ENCODE measurements at regions not wholly inside any gene's neighbourhood (a gene's known extent, or its start where the extent isn't known, plus 50 kb on each side); places are given as distances from the start of the nearest gene placed in this dataset.

DNA sequence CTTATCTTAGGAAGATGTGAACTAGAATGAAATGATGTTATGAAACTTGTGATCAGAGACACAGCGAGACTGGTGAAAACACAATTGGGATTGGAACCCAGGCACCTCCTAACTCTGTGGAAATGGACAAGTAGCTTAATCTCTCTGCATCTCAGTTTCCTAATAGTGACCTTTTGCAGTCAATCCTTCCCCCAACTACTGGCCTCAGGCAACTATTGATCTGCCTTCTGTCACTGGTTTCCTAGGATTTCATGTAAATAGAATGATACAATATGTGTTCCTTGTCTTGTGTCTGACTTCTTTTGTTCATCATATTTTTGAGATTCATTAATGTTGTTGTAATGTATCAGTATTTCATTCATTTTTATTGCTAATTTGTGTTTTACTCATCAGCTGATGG is 341.7 kb downstream of the REEP3 start:
- no peak overlapping the region for H3K4me3 ChIP-seq (ENCODE audit: insufficient read length, low read depth)
- H3K27me3 ChIP-seq (ENCODE audit: insufficient read depth, insufficient read length): no peaks in the 10 kb centered on the region
- no peaks in the 10 kb centered on the region for H3K36me3 ChIP-seq (ENCODE audit: insufficient read depth, insufficient read length, low read length)
- peaks cover 9% of the 10 kb centered on the region for H3K9me3 ChIP-seq (ENCODE audit: insufficient read depth, low read length)
- TF ChIP-seq ZNF274 (IDR thresholded peaks at IDR 0.05; ENCODE audit: low read depth, low read length): no peak
- no peak for TF ChIP-seq SUZ12 (IDR thresholded peaks at IDR 0.05; ENCODE audit: extremely low read depth, insufficient read depth, insufficient read length)
- no peak for TF ChIP-seq YY1 (IDR thresholded peaks at IDR 0.05; ENCODE audit: insufficient read depth, insufficient read length)
- H3K9ac ChIP-seq (ENCODE audit: insufficient read length, low read depth): no peak overlapping the region
- H3K4me1 ChIP-seq (ENCODE audit: insufficient read depth, insufficient read length): peaks cover 5% of the 10 kb centered on the region
- no peak for DNase-seq (ENCODE audit: low read depth, low spot score)

- Histone ChIP-seq H3K9me3 (ENCODE audit: insufficient read depth, low read length) (no peaks in the 10 kb centered on the region), H3K27me3 (ENCODE audit: insufficient read depth, insufficient read length) (no peaks in the 10 kb centered on the region), H3K4me1 (ENCODE audit: insufficient read depth, insufficient read length) (peaks cover 5% of the 10 kb centered on the region), H3K4me3 (ENCODE audit: insufficient read length, low read depth) (no peak overlapping the region), H3K9ac (ENCODE audit: insufficient read length, low read depth) (no peak overlapping the region), H3K36me3 (ENCODE audit: insufficient read depth, insufficient read length, low read length) (no peaks in the 10 kb centered on the region)
- DNase-seq (ENCODE audit: low read depth, low spot score): no peak
- TF ChIP-seq SUZ12 (IDR thresholded peaks at IDR 0.05; ENCODE audit: extremely low read depth, insufficient read depth, insufficient read length): no peak
- no peak for TF ChIP-seq ZNF274 (IDR thresholded peaks at IDR 0.05; ENCODE audit: low read depth, low read length)
- TF ChIP-seq YY1 (IDR thresholded peaks at IDR 0.05; ENCODE audit: insufficient read depth, insufficient read length): no peak
These were observed 344.0 kb downstream of the REEP3 start for GRCh38 chr10:63865210-63865609.

GRCh38 chr10:63866075-63866746 is 345.0 kb downstream of the REEP3 start:
- no peak overlapping the region for H3K9ac ChIP-seq (ENCODE audit: insufficient read length, low read depth)
- H3K4me1 ChIP-seq (ENCODE audit: insufficient read depth, insufficient read length): peaks cover 5% of the 10 kb centered on the region
- H3K36me3 ChIP-seq (ENCODE audit: insufficient read depth, insufficient read length, low read length): no peaks in the 10 kb centered on the region
- no peak overlapping the region for H3K4me3 ChIP-seq (ENCODE audit: insufficient read length, low read depth)
- no peaks in the 10 kb centered on the region for H3K9me3 ChIP-seq (ENCODE audit: insufficient read depth, low read length)
- TF ChIP-seq ZNF274 (IDR thresholded peaks at IDR 0.05; ENCODE audit: low read depth, low read length) (no peak), YY1 (IDR thresholded peaks at IDR 0.05; ENCODE audit: insufficient read depth, insufficient read length) (no peak), SUZ12 (IDR thresholded peaks at IDR 0.05; ENCODE audit: extremely low read depth, insufficient read depth, insufficient read length) (no peak)
- no peaks in the 10 kb centered on the region for H3K27me3 ChIP-seq (ENCODE audit: insufficient read depth, insufficient read length)
- DNase-seq (ENCODE audit: low read depth, low spot score): peak; percentile 56

DNA sequence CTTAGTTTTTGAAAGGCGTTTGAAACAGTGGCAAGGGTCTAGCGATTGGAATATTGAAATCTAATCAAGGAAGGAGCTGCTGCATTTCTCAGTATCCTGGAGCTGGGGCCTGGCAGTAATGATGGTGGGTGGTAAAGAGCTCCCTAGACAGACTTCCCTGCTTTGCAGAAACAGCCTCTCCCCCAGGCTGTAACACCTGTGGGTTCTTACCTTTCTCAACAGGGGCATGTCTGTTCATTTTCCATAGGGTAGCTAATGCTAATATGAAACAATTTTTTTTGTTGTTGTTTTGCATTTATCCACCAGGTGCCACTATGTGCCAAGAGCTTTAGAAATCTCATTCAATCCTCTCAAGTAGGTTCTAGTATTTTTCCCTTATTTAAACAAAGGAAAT is 345.5 kb downstream of the REEP3 start:
- Histone ChIP-seq H3K27me3 (ENCODE audit: insufficient read depth, insufficient read length) (no peaks in the 10 kb centered on the region), H3K9ac (ENCODE audit: insufficient read length, low read depth) (no peak overlapping the region), H3K9me3 (ENCODE audit: insufficient read depth, low read length) (no peaks in the 10 kb centered on the region), H3K36me3 (ENCODE audit: insufficient read depth, insufficient read length, low read length) (no peaks in the 10 kb centered on the region), H3K4me1 (ENCODE audit: insufficient read depth, insufficient read length) (peaks cover 5% of the 10 kb centered on the region), H3K4me3 (ENCODE audit: insufficient read length, low read depth) (no peak overlapping the region)
- TF ChIP-seq ZNF274 (IDR thresholded peaks at IDR 0.05; ENCODE audit: low read depth, low read length): no peak
- no peak for TF ChIP-seq YY1 (IDR thresholded peaks at IDR 0.05; ENCODE audit: insufficient read depth, insufficient read length)
- no peak for TF ChIP-seq SUZ12 (IDR thresholded peaks at IDR 0.05; ENCODE audit: extremely low read depth, insufficient read depth, insufficient read length)
- DNase-seq (ENCODE audit: low read depth, low spot score): no peak

GRCh38 chr10:63878428-63878827 is 357.2 kb downstream of the REEP3 start:
- TF ChIP-seq SUZ12 (IDR thresholded peaks at IDR 0.05; ENCODE audit: extremely low read depth, insufficient read depth, insufficient read length) (no peak), ZNF274 (IDR thresholded peaks at IDR 0.05; ENCODE audit: low read depth, low read length) (no peak), YY1 (IDR thresholded peaks at IDR 0.05; ENCODE audit: insufficient read depth, insufficient read length) (no peak)
- DNase-seq (ENCODE audit: low read depth, low spot score): no peak
- no peaks in the 10 kb centered on the region for H3K27me3 ChIP-seq (ENCODE audit: insufficient read depth, insufficient read length)
- no peak overlapping the region for H3K4me3 ChIP-seq (ENCODE audit: insufficient read length, low read depth)
- H3K36me3 ChIP-seq (ENCODE audit: insufficient read depth, insufficient read length, low read length): no peaks in the 10 kb centered on the region
- no peaks in the 10 kb centered on the region for H3K9me3 ChIP-seq (ENCODE audit: insufficient read depth, low read length)
- H3K9ac ChIP-seq (ENCODE audit: insufficient read length, low read depth): no peak overlapping the region
- H3K4me1 ChIP-seq (ENCODE audit: insufficient read depth, insufficient read length): no peaks in the 10 kb centered on the region

GRCh38 chr10:63883861-63884260 is 362.7 kb downstream of the REEP3 start:
- H3K4me3 ChIP-seq (ENCODE audit: insufficient read length, low read depth): no peak overlapping the region
- no peak for DNase-seq (ENCODE audit: low read depth, low spot score)
- no peak for TF ChIP-seq ZNF274 (IDR thresholded peaks at IDR 0.05; ENCODE audit: low read depth, low read length)
- TF ChIP-seq SUZ12 (IDR thresholded peaks at IDR 0.05; ENCODE audit: extremely low read depth, insufficient read depth, insufficient read length): no peak
- no peak for TF ChIP-seq YY1 (IDR thresholded peaks at IDR 0.05; ENCODE audit: insufficient read depth, insufficient read length)
- H3K36me3 ChIP-seq (ENCODE audit: insufficient read depth, insufficient read length, low read length): no peaks in the 10 kb centered on the region
- H3K9ac ChIP-seq (ENCODE audit: insufficient read length, low read depth): no peak overlapping the region
- no peaks in the 10 kb centered on the region for H3K27me3 ChIP-seq (ENCODE audit: insufficient read depth, insufficient read length)
- H3K4me1 ChIP-seq (ENCODE audit: insufficient read depth, insufficient read length): no peaks in the 10 kb centered on the region
- H3K9me3 ChIP-seq (ENCODE audit: insufficient read depth, low read length): no peaks in the 10 kb centered on the region

DNA sequence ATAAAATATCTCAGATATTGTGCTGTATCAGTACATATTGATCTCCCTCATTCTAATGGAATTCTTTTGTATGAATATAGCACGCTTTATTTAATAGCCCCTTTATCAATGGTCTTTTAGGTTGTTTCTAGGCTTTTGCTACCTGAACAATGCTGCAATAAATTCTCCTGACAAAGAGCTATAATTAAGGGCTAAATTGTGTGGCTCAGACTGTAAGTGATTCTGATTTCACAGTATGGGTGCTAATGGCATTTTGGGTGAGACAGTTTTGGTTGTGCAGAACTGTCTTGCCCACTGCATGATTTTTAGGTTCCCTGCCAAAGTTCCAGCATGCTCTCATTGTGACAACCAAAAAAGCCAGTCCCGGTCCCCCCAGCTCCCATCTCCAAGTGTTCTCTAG is 363.2 kb downstream of the REEP3 start:
- TF ChIP-seq ZNF274 (IDR thresholded peaks at IDR 0.05; ENCODE audit: low read depth, low read length) (no peak), YY1 (IDR thresholded peaks at IDR 0.05; ENCODE audit: insufficient read depth, insufficient read length) (no peak), SUZ12 (IDR thresholded peaks at IDR 0.05; ENCODE audit: extremely low read depth, insufficient read depth, insufficient read length) (no peak)
- Histone ChIP-seq H3K9me3 (ENCODE audit: insufficient read depth, low read length) (no peaks in the 10 kb centered on the region), H3K9ac (ENCODE audit: insufficient read length, low read depth) (no peak overlapping the region)

More for the DNA sequence above, 363.2 kb downstream of the REEP3 start:
- Histone ChIP-seq H3K4me3 (ENCODE audit: insufficient read length, low read depth) (no peak overlapping the region), H3K36me3 (ENCODE audit: insufficient read depth, insufficient read length, low read length) (no peaks in the 10 kb centered on the region), H3K27me3 (ENCODE audit: insufficient read depth, insufficient read length) (no peaks in the 10 kb centered on the region), H3K4me1 (ENCODE audit: insufficient read depth, insufficient read length) (no peaks in the 10 kb centered on the region)
- no peak for DNase-seq (ENCODE audit: low read depth, low spot score)

All from NT2/D1 (cell line).